ENCODE measurements at regions not wholly inside any gene's neighbourhood (a gene's known extent, or its start where the extent isn't known, plus 50 kb on each side); places are given as distances from the start of the nearest gene placed in this dataset.
"Not testable (repeated sequence)": the region's sequence is repeated elsewhere in the genome, so short reads cannot be mapped to it uniquely, and the experiment has no call there.

DNA sequence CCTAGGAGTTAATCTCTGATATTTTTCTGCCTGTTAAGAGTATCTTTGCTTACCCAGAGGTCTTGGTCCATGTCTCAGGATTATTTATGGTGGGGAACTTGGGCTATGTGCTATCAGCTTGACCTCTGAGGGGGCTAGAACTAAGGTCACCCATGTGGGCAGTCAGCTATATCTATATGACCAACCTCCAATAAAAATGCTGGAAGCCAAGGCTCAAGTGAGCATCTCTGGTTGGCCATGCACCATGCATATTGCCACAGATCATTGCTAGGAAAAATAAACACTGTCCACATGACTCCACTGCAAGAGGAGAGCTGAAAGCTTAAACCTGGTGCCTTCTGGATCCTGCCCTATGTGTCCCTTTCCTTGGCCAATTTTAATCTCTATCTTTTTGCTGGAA is 196.5 kb upstream of the SLC7A11 start:
- TF ChIP-seq POLR2AphosphoS5 (IDR thresholded peaks at IDR 0.05; ENCODE audit: borderline replicate concordance, low read depth, low read length) = no peak
- no peak for TF ChIP-seq EZH2 (IDR thresholded peaks at IDR 0.05)
- no peak for TF ChIP-seq FOXP2 (optimal IDR thresholded peaks at IDR 0.05; ENCODE audit: control extremely low read depth, extremely low read length, insufficient read depth)
- Histone ChIP-seq H3K9ac (ENCODE audit: insufficient read length) (no peak overlapping the region), H3K27ac (no peak overlapping the region), H3K4me3 (no peak overlapping the region), H3K36me3 (ENCODE audit: insufficient read depth, low read length) (no peaks in the 10 kb centered on the region), H3K9me3 (ENCODE audit: low read depth, low read length) (no peaks in the 10 kb centered on the region)
- DNase-seq (ENCODE audit: low read depth, low spot score) = no peak

GRCh38 chr4:138437263-138437851 is 195.2 kb upstream of the SLC7A11 start:
- Histone ChIP-seq H3K9me3 (ENCODE audit: low read depth, low read length) (no peaks in the 10 kb centered on the region; the same call in 1 of the 2 replicates), H3K27ac (no peak overlapping the region), H3K9ac (ENCODE audit: insufficient read length) (no peak overlapping the region), H3K4me3 (no peak overlapping the region), H3K36me3 (ENCODE audit: insufficient read depth, low read length) (no peaks in the 10 kb centered on the region)
- no peak for DNase-seq (ENCODE audit: low read depth, low spot score)
- no peak for TF ChIP-seq POLR2AphosphoS5 (IDR thresholded peaks at IDR 0.05; ENCODE audit: borderline replicate concordance, low read depth, low read length)
- no peak for TF ChIP-seq FOXP2 (optimal IDR thresholded peaks at IDR 0.05; ENCODE audit: control extremely low read depth, extremely low read length, insufficient read depth)
- TF ChIP-seq EZH2 (IDR thresholded peaks at IDR 0.05) = no peak

DNA sequence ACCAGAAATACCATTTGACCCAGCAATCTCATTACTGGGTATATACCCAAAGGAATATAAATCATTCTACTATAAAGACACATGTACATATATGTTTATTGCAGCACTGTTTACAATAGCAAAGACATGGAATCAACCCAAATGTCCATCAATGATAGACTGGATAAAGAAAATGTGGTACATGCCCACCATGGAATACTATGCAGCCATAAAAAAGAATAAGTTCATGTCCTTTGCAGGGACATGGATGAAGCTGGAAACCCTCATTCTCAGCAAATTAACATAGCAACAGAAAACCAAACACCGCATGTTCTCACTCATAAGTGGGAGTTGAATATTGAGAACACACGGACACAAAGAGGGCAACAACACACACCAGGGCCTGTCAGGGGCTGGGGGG is 193.6 kb upstream of the SLC7A11 start:
- not testable (repeated sequence) for H3K27ac ChIP-seq; H3K9ac ChIP-seq (ENCODE audit: insufficient read length); DNase-seq (ENCODE audit: low read depth, low spot score); H3K4me3 ChIP-seq; H3K9me3 ChIP-seq (ENCODE audit: low read depth, low read length); H3K36me3 ChIP-seq (ENCODE audit: insufficient read depth, low read length)

GRCh38 chr4:138435046-138435445 is 192.9 kb upstream of the SLC7A11 start:
- H3K27ac ChIP-seq; H3K36me3 ChIP-seq (ENCODE audit: insufficient read depth, low read length); H3K9ac ChIP-seq (ENCODE audit: insufficient read length); DNase-seq (ENCODE audit: low read depth, low spot score); H3K4me3 ChIP-seq; H3K9me3 ChIP-seq (ENCODE audit: low read depth, low read length): not testable (repeated sequence)

DNA sequence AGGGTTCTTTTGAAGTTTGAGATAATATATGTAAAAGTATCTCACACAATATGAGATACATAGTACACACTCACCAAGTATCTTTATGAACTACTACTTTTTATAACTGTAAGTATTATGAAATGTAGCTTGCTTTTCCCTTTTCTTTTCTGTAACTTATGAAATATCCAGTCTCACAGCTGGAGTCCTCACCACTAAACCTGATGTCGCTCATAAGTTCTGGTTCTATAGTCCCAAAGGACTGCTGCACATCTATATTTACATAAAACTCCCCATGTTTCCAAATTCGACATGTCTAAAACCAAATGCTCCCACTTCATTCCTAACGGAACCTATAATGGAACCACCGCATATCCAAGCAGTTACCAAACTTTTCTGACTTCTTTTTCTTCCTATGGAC is 186.5 kb upstream of the SLC7A11 start:
- Histone ChIP-seq H3K36me3 (ENCODE audit: insufficient read depth, low read length) (no peaks in the 10 kb centered on the region), H3K4me3 (no peak overlapping the region), H3K9ac (ENCODE audit: insufficient read length) (no peak overlapping the region), H3K9me3 (ENCODE audit: low read depth, low read length) (no peaks in the 10 kb centered on the region; the same call in 1 of the 2 replicates), H3K27ac (no peak overlapping the region)
- peak; percentile 63 for DNase-seq (ENCODE audit: low read depth, low spot score)
- no peak for TF ChIP-seq POLR2AphosphoS5 (IDR thresholded peaks at IDR 0.05; ENCODE audit: borderline replicate concordance, low read depth, low read length)
- TF ChIP-seq FOXP2 (optimal IDR thresholded peaks at IDR 0.05; ENCODE audit: control extremely low read depth, extremely low read length, insufficient read depth) = no peak
- TF ChIP-seq EZH2 (IDR thresholded peaks at IDR 0.05) = no peak

DNA sequence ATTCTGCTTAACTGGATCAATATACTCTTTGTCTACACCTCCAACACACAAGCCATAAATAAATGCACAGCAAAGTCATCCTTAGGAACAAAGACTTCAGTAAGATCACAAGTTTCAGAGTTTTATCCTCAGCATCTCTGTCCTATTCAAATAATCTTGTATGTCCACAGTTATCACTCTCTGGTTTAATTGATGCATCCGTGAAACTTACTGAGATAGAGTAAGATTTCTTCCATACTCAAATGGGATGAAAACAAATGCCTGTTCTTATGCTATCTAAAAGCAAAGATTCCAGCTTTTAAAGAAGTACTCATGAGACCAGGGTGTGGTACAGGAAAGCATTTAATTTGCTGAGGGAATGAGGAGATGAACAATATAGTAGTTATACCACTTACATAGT is 184.6 kb upstream of the SLC7A11 start:
- H3K36me3 ChIP-seq (ENCODE audit: insufficient read depth, low read length) = no peaks in the 10 kb centered on the region
- no peak for DNase-seq (ENCODE audit: low read depth, low spot score)
- TF ChIP-seq EZH2 (IDR thresholded peaks at IDR 0.05) (no peak), POLR2AphosphoS5 (IDR thresholded peaks at IDR 0.05; ENCODE audit: borderline replicate concordance, low read depth, low read length) (no peak), FOXP2 (optimal IDR thresholded peaks at IDR 0.05; ENCODE audit: control extremely low read depth, extremely low read length, insufficient read depth) (no peak)
- no peak overlapping the region for H3K9ac ChIP-seq (ENCODE audit: insufficient read length)
- H3K27ac ChIP-seq = no peak overlapping the region
- H3K4me3 ChIP-seq = no peak overlapping the region
- no peaks in the 10 kb centered on the region for H3K9me3 ChIP-seq (ENCODE audit: low read depth, low read length)

DNA sequence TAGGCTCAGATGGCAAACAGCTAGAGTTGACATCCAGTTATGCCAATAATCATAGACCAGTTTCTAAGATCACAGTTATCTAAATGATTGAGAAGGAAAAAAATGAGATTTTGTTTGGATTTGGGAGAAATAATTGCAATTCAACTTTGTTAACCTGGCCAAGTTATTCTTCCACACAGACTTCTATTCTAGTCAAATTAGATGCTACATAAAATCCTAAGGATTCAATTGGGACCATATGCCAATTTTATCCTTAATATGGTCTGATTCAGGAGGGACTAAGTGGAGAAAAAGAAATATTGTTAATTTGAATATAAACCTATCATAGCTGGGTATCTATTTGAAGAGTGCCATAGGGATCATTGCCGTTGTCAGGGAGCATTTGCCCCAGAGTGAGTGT is 178.3 kb upstream of the SLC7A11 start:
- no peak for DNase-seq (ENCODE audit: low read depth, low spot score)
- Histone ChIP-seq H3K36me3 (ENCODE audit: insufficient read depth, low read length) (no peaks in the 10 kb centered on the region), H3K9me3 (ENCODE audit: low read depth, low read length) (no peaks in the 10 kb centered on the region), H3K9ac (ENCODE audit: insufficient read length) (no peak overlapping the region), H3K4me3 (no peak overlapping the region), H3K27ac (no peak overlapping the region)
- TF ChIP-seq EZH2 (IDR thresholded peaks at IDR 0.05) (no peak), POLR2AphosphoS5 (IDR thresholded peaks at IDR 0.05; ENCODE audit: borderline replicate concordance, low read depth, low read length) (no peak), FOXP2 (optimal IDR thresholded peaks at IDR 0.05; ENCODE audit: control extremely low read depth, extremely low read length, insufficient read depth) (no peak)

GRCh38 chr4:138414202-138414601 is 172.1 kb upstream of the SLC7A11 start:
- H3K9me3 ChIP-seq (ENCODE audit: low read depth, low read length) = no peaks in the 10 kb centered on the region
- H3K27ac ChIP-seq = no peak overlapping the region
- H3K36me3 ChIP-seq (ENCODE audit: insufficient read depth, low read length) = no peaks in the 10 kb centered on the region
- DNase-seq (ENCODE audit: low read depth, low spot score) = no peak
- no peak for TF ChIP-seq POLR2AphosphoS5 (IDR thresholded peaks at IDR 0.05; ENCODE audit: borderline replicate concordance, low read depth, low read length)
- TF ChIP-seq EZH2 (IDR thresholded peaks at IDR 0.05) = no peak
- no peak for TF ChIP-seq FOXP2 (optimal IDR thresholded peaks at IDR 0.05; ENCODE audit: control extremely low read depth, extremely low read length, insufficient read depth)
- H3K9ac ChIP-seq (ENCODE audit: insufficient read length) = no peak overlapping the region
- H3K4me3 ChIP-seq = no peak overlapping the region

DNA sequence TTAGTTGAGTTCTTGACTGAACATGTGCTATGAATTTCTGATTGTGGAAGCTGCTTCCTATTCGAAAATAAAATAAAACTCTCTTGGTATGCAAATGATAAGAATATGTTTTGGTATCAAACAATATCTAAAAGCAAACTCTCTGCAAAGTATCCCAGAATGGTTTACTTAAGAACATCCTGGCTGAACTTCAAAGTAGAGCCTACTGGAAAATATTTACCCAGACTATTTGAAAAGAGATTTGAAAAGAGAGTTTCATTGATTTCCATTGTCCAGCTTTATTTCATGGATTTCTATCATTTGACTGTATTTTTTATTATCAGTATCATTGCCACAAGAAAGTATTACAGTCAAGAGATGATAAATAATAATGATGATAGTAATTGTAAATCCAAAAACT is 171.1 kb upstream of the SLC7A11 start:
- Histone ChIP-seq H3K27ac (no peak overlapping the region), H3K4me3 (no peak overlapping the region), H3K36me3 (ENCODE audit: insufficient read depth, low read length) (no peaks in the 10 kb centered on the region), H3K9me3 (ENCODE audit: low read depth, low read length) (no peaks in the 10 kb centered on the region), H3K9ac (ENCODE audit: insufficient read length) (no peak overlapping the region)
- TF ChIP-seq FOXP2 (optimal IDR thresholded peaks at IDR 0.05; ENCODE audit: control extremely low read depth, extremely low read length, insufficient read depth) (no peak), EZH2 (IDR thresholded peaks at IDR 0.05) (no peak), POLR2AphosphoS5 (IDR thresholded peaks at IDR 0.05; ENCODE audit: borderline replicate concordance, low read depth, low read length) (no peak)
- DNase-seq (ENCODE audit: low read depth, low spot score) = no peak
